Stomach (tissue), 4 donors: ENCODE measurements at regions not wholly inside any gene's neighbourhood (a gene's known extent, or its start where the extent isn't known, plus 50 kb on each side); places are given as distances from the start of the nearest gene placed in this dataset.

Experiments used
- CTCF ChIP-seq, 7 experiments: fragments of 450-650 bp in 4 of 7; fragments of 200-600 bp in 3 of 7; sonication (generic) in 3 of 7; IDR thresholded peaks; one replicate each; pipeline ENCODE4 v1.5.1; 2016 to 2019; ENCODE audit warnings: antibody characterized with exemption in 7 of 7, control low read depth in 2 of 7, mild to moderate bottlenecking in 1 of 7
- EP300 ChIP-seq: sonication (generic); formaldehyde crosslinking; IDR thresholded peaks from one replicate; pipeline ENCODE4 v1.6.1; 2017; ENCODE audit warnings: antibody characterized with exemption
- POLR2A ChIP-seq, 4 donors: fragments of 450-650 bp; IDR thresholded peaks; one replicate each; pipeline ENCODE4 v1.6.1; 2016; ENCODE audit warnings: antibody characterized with exemption in 4 of 4, control low read depth in 2 of 4, mild to moderate bottlenecking in 1 of 4, moderate library complexity in 1 of 4
- POLR2AphosphoS5 ChIP-seq, 3 donors: sonication (generic); formaldehyde crosslinking; IDR thresholded peaks; one replicate each; pipeline ENCODE4 v1.6.1; 2016; ENCODE audit warnings: antibody characterized with exemption in 3 of 3

- TF ChIP-seq EP300 (no peak), CTCF (IDR thresholded peaks at IDR 0.05) (no peak), POLR2A (IDR thresholded peaks at IDR 0.05) (no peak), POLR2AphosphoS5 (IDR thresholded peaks at IDR 0.05) (no peak)
These were observed 109.3 kb upstream of the KMT2C start for GRCh38 chr7:152544971-152545619.
